HL-60/S4 (cell line): ENCODE measurements at regions not wholly inside any gene's neighbourhood (a gene's known extent, or its start where the extent isn't known, plus 50 kb on each side); places are given as distances from the start of the nearest gene placed in this dataset.

Experiments
- in situ Hi-C: fragments of 300-500 bp; cut with MboI; formaldehyde crosslinking; loops from 2 replicates; pipeline ENCODE4 v1.14.3; 2022; ENCODE audit warnings: low sequenced_read_pairs

DNA sequence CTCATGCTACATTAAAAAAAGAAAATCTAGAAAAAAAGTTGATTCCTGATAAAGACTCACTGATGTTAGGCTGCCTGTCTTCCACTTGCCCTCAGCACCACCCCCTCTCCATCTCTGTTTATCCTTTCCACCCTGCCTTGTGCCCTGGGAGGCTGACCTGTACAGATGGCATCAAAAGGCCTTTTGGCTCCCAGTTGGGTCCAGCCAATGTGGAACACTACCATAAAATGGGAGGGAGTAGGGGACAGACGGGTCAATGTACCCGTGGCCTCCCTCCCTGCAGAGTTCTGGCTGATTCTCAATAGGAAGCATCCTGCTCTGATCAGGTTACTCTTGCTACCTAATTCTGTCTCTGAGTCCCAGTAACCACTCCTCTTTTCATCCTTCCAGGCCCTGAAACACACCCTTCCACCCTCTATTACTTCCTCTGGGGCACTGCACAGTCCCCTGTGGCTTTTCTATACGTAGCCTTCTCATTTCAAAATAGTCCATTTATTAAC is 300.0 kb downstream of the HHIPL2 start:
- in situ Hi-C loops, result no loop called here

GRCh38 chr1:222247081-222247480 is 300.8 kb downstream of the HHIPL2 start:
- in situ Hi-C loops, result no loop called here

DNA sequence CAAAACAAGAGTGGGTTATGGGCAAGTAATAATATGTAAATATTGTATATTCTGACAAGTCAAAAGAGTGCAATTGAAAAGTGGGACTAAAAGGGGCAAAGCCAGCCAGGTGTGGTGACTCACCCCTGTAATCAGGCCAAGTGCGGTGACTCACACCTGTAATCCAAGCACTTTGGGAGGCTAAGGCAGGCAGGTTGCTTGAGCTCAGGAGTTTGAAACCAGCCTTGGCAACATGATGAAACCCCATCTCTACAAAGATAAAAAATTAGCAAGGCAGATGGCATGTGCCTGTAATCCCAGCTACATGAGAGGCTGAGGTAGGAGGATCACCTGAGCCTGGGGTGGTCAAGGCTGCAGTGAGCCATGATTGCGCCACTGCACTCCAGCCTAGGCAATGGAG is 304.0 kb downstream of the HHIPL2 start:
- in situ Hi-C loops, result no loop called here

DNA sequence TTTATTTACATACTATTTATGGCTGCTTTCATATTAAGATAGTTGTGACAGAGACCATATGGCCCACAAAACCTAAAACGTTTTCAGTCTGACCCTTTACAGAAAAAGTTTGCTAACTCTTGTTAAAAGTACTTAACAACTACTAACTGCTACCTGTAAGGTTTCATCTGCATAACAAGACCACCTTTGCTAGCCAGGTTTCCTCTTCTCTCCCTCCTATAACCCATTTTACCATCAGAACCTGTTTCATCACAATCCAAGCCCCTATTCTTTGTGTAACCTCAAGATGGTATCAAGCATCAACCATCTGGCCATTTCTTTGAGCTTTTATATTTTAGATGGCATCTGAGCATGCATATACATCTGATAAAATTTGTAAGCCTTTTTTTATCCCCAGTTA is 305.4 kb downstream of the HHIPL2 start:
- in situ Hi-C loops, result no loop called here

- in situ Hi-C loops, result no loop called here
These were observed 306.5 kb downstream of the HHIPL2 start for GRCh38 chr1:222241410-222241809.

DNA sequence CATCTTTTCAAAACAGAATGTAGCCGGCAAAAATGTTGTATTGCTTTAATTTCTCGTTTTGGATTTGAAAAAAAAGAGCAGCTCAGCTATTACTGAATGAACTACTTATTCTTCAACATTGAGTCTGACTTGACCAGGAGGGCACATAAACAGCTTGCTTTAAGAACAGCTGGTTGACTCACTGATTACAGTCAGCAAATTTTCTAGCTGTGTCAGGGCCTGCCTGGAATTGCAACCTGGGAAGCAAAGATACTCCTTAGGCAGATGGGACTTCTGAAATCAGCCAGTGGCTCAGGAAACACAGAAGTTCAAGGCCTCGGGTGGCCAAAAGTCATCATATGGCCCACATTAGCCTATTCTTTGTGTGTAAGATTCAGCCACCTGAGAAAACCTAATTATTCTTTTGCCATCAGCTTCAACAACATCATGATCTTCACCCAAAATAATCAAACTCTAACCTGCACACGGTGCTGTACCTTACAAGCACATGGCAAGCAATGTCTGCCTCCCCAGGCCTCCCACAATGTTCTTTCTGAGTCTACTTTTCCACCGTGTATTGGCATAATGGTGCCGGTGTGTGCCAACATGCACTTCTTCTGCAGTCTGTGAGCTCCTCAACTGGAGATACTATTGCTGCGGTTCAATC is 307.2 kb downstream of the HHIPL2 start:
- in situ Hi-C loops, result no loop called here

- in situ Hi-C loops, result no loop called here
These were observed 308.8 kb downstream of the HHIPL2 start for GRCh38 chr1:222239130-222239529.

DNA sequence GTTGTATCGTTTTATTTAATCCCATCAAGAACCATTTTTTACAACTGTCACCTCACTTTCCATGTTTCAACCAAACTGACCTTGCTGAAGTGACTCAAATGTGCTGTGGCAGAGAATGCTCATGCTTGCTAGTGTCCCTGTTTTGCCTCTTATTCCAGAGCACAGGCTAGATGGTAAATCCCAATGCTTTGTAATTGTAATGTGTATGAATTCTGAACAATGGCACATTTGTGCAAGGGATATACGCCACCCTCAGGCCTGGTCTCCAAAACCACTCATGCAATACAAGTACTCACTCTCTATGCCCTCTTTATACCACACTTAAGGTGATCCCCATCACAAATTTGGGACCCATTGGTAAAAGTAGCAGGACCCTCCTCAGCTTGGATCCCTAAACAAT is 313.6 kb downstream of the HHIPL2 start:
- in situ Hi-C loops, result no loop called here

DNA sequence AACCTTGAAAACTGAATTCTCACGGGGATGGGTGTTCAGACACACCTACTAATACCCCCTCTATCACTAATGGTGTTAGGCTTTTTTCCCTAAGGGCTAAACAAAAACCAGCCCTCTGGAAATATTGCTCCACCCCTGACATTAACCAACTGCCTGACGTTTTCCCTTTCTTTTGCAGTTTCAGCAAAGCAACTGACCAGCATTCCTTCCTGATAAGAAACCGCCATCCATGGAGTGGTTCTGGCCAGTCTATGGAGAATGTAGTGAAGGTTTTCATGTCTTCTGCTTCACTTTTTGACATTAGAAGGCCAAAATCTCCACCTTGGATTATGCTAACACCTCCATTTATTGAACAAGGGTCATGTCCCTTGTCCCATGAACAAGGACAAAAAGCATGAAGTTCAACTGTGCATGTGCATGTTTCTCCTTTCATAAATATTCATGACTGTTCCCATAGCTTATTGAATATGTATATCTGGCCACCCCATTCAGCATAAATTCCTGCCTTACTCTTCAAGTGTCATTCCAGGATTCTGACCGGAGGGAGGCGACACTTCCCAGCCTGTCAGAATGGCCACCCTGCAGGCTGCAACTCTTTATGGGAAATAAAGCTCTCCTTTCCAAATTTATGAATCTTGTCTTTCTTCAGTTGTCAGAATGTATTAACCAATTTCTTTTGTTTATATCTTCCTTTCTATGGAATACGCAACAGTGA is 314.3 kb downstream of the HHIPL2 start:
- in situ Hi-C loops, result no loop called here

- in situ Hi-C loops, result no loop called here
These were observed 315.1 kb downstream of the HHIPL2 start for GRCh38 chr1:222232842-222233241.

DNA sequence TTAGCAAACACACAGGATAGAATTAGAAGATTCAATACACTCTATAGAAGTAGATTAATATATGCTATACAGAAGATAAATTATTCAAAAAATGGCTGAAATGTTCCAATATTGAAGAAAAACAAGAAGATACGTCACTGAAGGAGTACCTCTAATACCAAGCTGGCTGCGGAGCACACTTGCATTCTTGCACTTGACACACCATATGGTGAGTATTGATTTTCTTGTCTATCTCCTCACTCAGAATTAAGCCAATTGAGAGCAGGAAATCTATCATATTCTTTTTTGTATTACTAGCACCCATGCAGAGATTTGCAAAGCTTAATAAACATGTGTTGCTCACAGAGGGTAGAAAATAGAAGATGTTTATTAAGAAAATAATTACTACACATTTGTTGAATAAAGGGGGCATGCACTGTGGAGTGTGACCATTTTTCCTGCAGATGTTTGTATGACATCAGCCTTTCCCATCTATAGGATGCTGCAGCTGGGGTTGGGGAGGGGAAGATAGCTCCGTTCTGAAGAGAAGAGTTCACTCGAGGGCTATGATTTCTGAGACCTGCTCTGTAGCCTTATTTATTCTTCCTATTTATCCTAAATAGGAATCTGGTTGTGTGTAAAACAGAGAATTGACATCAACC is 318.1 kb downstream of the HHIPL2 start:
- in situ Hi-C loops, result no loop called here

DNA sequence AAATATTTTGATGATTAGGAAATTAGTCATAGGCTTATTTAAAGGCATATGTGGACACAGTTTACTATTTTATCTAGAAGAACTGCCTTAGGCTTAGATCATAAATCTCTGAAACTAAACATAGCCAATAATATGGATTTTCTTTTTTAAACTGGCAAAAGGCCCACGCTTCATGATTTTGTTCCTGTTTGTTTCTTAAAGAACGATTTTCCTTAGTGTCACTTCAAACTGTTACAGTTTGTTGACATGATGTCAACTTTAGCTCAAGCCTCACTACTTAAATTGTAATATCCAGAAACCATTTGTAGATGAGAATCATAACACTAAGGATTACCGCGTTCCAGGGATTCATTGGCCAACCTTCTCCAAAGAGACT is 322.6 kb downstream of the HHIPL2 start:
- in situ Hi-C loops, result no loop called here

DNA sequence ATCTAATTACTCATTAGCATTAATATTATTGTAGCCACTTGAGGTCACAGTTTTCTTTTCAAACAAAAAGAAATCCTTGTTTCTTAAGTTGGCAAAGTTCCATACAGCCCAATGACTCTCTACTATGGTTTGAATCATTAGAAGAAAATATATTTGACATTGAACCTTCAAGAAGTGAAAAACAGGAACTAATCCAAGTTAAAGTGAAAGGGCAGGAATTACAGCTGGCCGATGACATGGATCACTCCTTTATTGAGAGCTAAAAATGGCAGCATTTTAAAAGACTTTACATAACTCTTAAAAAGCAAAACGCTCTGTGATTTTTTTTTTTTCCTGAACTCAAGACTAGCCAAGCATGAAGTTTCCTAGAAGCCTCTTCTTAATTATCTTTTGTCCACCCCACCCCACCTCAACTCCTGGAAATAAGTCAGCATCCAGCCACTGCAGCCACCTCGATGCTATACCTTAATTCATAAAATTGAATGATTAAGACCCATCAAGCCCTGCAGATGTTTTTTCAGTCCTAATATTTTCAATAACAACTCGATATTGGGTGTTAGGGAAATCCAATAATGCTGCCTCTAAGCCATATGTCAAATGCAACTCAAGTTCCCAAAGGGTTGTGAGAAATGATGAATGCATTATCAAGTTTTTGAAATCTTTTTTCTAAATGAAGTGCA is 323.1 kb downstream of the HHIPL2 start:
- in situ Hi-C loops, result no loop called here

GRCh38 chr1:222224156-222224555 is 323.7 kb downstream of the HHIPL2 start:
- in situ Hi-C loops, result no loop called here

DNA sequence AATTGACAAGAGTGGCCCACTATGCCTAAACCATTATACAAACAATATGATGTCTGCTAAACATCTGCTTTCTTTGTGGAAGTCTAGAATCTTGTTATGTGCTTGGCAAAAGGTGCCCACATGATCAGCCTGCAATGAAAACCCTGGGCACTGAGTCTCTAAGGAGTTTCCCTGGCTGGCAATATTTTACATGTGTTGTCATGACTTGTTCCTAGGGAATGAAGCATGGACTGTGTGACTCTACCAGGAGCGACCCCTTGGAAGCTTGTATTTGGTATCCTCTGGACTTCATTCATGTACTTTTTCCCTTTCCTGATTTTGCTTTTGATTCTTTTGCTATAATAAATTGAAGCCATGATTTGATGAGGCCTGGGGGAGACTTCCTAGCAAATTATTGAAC is 324.9 kb downstream of the HHIPL2 start:
- in situ Hi-C loops, result no loop called here

DNA sequence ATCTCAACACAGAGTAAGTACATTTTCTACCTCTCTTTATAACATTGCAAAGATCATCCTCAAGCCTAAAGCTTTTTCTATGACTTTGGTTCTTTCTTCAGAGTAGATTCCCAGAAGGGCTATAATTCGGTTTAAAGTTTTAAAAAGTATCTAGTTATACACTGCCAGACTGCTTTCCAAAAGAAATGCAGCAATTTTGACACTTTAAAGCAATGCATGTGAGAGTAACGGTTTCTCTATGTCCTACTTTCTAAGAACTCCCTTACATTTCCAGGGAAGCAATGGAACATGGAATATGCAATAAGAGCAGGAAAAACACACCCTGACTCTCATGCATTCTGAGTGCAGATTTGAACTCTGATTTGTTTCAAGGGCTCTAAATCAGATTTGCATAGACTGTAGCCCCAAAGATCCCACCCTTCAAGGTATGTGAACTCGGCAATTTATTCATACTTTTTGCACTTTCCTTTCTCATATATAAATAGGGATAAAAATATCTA is 331.6 kb downstream of the HHIPL2 start:
- in situ Hi-C loops, result no loop called here

DNA sequence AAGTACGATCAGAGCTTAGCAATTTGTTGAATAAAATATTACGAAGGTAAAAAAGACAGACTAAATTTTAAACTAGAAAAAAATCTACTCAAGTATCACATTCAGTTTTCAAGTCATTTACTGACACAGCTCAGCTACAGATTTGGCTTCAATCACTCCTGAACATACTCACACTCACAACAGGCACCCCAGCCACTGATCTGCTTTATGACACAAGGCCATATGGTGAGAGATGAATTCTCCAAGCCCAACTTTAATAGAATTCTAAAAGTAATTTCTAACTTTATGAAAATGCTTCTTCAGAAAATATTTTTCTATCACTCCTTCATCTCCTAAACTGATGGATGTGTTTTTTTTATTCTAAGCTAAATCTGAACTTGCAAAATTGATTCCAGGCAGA is 337.1 kb downstream of the HHIPL2 start:
- in situ Hi-C loops, result no loop called here

DNA sequence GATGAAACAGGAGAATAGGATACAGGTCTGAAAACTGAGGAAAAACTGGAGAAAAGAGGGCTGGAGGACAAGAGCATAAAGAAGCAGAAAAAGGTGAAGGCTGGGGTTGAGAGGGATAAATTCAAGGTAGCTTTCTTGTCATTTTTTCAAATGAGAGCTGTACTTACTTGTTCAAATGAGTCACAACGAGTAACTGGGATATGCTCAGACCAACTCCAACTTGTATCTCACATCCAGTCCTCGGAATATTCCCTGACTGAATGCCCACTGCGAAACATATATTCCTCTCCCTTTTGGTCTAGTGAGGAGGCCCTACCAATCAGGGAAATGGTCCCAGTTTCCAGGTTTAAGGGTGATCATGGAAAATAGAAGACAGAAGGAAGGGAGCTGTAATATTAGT is 343.4 kb downstream of the HHIPL2 start:
- in situ Hi-C loops, result no loop called here

GRCh38 chr1:222202831-222203230 is 345.1 kb downstream of the HHIPL2 start:
- in situ Hi-C loops, result no loop called here

- in situ Hi-C loops, result no loop called here
These were observed 351.2 kb downstream of the HHIPL2 start for GRCh38 chr1:222196736-222197135.

DNA sequence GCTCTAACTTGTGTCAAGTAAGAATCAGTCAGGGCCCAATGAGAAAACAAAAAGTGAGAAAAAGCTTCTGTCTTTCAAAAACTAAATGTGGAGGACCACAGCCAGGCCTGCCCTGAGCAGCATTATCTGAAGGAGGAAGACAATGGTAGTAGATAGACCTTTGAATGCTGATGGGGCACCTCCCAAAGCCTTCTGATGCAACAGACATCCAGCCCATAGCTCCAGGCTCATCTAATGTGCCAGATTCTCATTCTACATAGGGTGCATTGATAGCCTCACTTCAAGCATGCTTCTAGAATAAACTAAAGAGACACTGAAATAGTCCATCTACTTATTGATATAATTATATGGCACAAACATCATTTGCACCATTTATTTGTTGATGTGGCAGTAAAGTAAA is 351.6 kb downstream of the HHIPL2 start:
- in situ Hi-C loops, result no loop called here
